ENCODE measurements at regions not wholly inside any gene's neighbourhood (a gene's known extent, or its start where the extent isn't known, plus 50 kb on each side); places are given as distances from the start of the nearest gene placed in this dataset.

GRCh38 chrX:13923845-13924244 is 105.8 kb downstream of the GEMIN8 start:
- no peak overlapping the region for H2BK15ac ChIP-seq (ENCODE audit: low read depth, poor library complexity, severe bottlenecking)
- H3K4me3 ChIP-seq (ENCODE audit: insufficient read depth in 1 of 2, low read depth in 1 of 2, low read length in 2 of 2), result no peak overlapping the region

DNA sequence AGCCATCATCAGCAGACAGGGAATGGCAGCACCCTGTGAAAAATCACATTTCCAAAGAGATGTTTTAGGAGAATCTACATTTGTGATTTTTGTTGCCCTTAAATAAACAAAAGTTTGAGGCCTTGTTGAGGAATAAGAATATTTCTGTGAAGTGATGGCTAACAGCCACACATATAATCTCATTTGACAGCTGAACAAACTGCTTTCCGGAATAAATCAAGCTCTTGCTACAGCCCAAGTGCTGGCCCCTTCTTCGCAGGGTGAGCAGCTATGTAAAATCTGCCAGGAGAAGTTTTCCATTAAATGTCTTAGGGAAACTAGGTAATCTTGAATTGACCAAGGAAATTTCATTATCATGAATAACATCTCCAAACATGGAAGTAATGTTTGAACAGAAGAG is 106.4 kb upstream of the GPM6B start:
- no peaks in the 10 kb centered on the region for H3K9me3 ChIP-seq (ENCODE audit: control insufficient read depth, low read length)
- no CpG with 5 or more reads among the region's 2 CpGs for WGBS

More at GRCh38 chrX:13923845-13924244, 105.8 kb downstream of the GEMIN8 start:
- no peak overlapping the region for H3K9ac ChIP-seq (ENCODE audit: low read length)
- H3K4me1 ChIP-seq (ENCODE audit: control insufficient read depth, insufficient read depth, low read depth, low read length), result no peaks in the 10 kb centered on the region
- H3K27ac ChIP-seq (ENCODE audit: low read length, poor library complexity, severe bottlenecking), result no peak overlapping the region
- H3K4ac ChIP-seq (ENCODE audit: low read depth in 1 of 2, low read length in 2 of 2), result no peak overlapping the region
- peaks cover 0 to 34% of the 10 kb centered on the region in 2 experiments for H3K27me3 ChIP-seq (ENCODE audit: control insufficient read depth in 1 of 2, insufficient read depth in 1 of 2, low read length in 2 of 2)
- DNase-seq, result no peak
- no peak overlapping the region for H4K8ac ChIP-seq (ENCODE audit: low read length)
- no peak overlapping the region for H2AFZ ChIP-seq (ENCODE audit: low read depth, low read length)
- H3K9me3 ChIP-seq (ENCODE audit: control insufficient read depth, low read length), result no peaks in the 10 kb centered on the region
- H3K23ac ChIP-seq (ENCODE audit: low read length in 2 of 2), result no peak overlapping the region
- no peak overlapping the region for H3K4me2 ChIP-seq (ENCODE audit: low read length, poor library complexity, severe bottlenecking)
- no peak overlapping the region for H2AK5ac ChIP-seq (ENCODE audit: low read length, severe bottlenecking)
- no peak overlapping the region for H4K91ac ChIP-seq (ENCODE audit: low read length)
- no peak overlapping the region for H2BK120ac ChIP-seq (ENCODE audit: low read depth, low read length)
- H3K79me1 ChIP-seq (replicated peaks; ENCODE audit: low read length, poor library complexity, severe bottlenecking), result no peaks in the 10 kb centered on the region
- no peak overlapping the region for H2BK12ac ChIP-seq (ENCODE audit: low read length in 2 of 2)
- WGBS, result 84% methylated on average over 4 of the region's 5 CpGs
- no peak overlapping the region for H3K14ac ChIP-seq (ENCODE audit: low read length in 2 of 2)
- H3K18ac ChIP-seq (ENCODE audit: low read depth in 1 of 2, low read length in 2 of 2), result no peak overlapping the region
- no peaks in the 10 kb centered on the region for H3K36me3 ChIP-seq (ENCODE audit: control insufficient read depth in 1 of 2, insufficient read depth in 2 of 2, low read depth in 1 of 2, low read length in 2 of 2)
- no peak overlapping the region for H2BK5ac ChIP-seq (ENCODE audit: low read depth, low read length, poor library complexity, severe bottlenecking)

DNA sequence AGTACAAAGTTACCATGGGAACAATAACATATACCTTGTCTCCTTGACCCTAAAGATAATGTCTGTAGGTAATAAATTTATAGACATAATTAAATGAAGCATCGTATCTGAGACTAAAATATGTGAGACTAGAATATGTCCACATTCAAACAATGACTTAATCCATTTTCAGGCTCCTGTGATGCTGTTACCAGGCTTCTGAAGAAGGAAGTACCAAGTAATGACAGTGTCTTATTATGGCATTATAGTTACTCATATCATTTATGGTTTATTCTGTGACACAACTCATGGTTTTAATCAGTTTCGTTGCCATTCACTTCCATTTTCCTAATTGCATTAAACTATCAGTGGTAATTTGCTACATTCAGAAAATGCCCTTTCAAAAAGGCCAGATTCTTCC is 100.6 kb upstream of the GPM6B start:
- H3K36me3 ChIP-seq (ENCODE audit: control insufficient read depth in 1 of 2, insufficient read depth in 2 of 2, low read depth in 1 of 2, low read length in 2 of 2), result no peaks in the 10 kb centered on the region
- no peak overlapping the region for H3K4me3 ChIP-seq (ENCODE audit: insufficient read depth in 1 of 2, low read depth in 1 of 2, low read length in 2 of 2)
- H3K79me1 ChIP-seq (replicated peaks; ENCODE audit: low read length, poor library complexity, severe bottlenecking), result no peaks in the 10 kb centered on the region
- H3K14ac ChIP-seq (ENCODE audit: low read length in 2 of 2), result no peak overlapping the region
- DNase-seq, result no peak
- no peak overlapping the region for H4K8ac ChIP-seq (ENCODE audit: low read length)
- no peak overlapping the region for H3K27ac ChIP-seq (ENCODE audit: low read length, poor library complexity, severe bottlenecking)
- H2AFZ ChIP-seq (ENCODE audit: low read depth, low read length), result no peak overlapping the region
- H2BK15ac ChIP-seq (ENCODE audit: low read depth, poor library complexity, severe bottlenecking), result no peak overlapping the region
- H2BK5ac ChIP-seq (ENCODE audit: low read depth, low read length, poor library complexity, severe bottlenecking), result no peak overlapping the region
- H2BK120ac ChIP-seq (ENCODE audit: low read depth, low read length), result no peak overlapping the region
- H3K4me1 ChIP-seq (ENCODE audit: control insufficient read depth, insufficient read depth, low read depth, low read length), result no peaks in the 10 kb centered on the region
- H3K4me2 ChIP-seq (ENCODE audit: low read length, poor library complexity, severe bottlenecking), result no peak overlapping the region
- H4K91ac ChIP-seq (ENCODE audit: low read length), result no peak overlapping the region
- no peak overlapping the region for H3K9ac ChIP-seq (ENCODE audit: low read length)
- H2AK5ac ChIP-seq (ENCODE audit: low read length, severe bottlenecking), result no peak overlapping the region
- no peak overlapping the region for H3K18ac ChIP-seq (ENCODE audit: low read depth in 1 of 2, low read length in 2 of 2)
- no peaks in the 10 kb centered on the region for H3K9me3 ChIP-seq (ENCODE audit: control insufficient read depth, low read length)
- peaks cover 0 to 26% of the 10 kb centered on the region in 2 experiments for H3K27me3 ChIP-seq (ENCODE audit: control insufficient read depth in 1 of 2, insufficient read depth in 1 of 2, low read length in 2 of 2)
- no peak overlapping the region for H3K23ac ChIP-seq (ENCODE audit: low read length in 2 of 2)
- H2BK12ac ChIP-seq (ENCODE audit: low read length in 2 of 2), result no peak overlapping the region
- H3K4ac ChIP-seq (ENCODE audit: low read depth in 1 of 2, low read length in 2 of 2), result no peak overlapping the region
- 91% methylated on average over 1 of the region's 2 CpGs for WGBS

More for the DNA sequence above, 106.4 kb upstream of the GPM6B start:
- H2AFZ ChIP-seq (ENCODE audit: low read depth, low read length), result no peak overlapping the region
- H4K91ac ChIP-seq (ENCODE audit: low read length), result no peak overlapping the region
- H2BK120ac ChIP-seq (ENCODE audit: low read depth, low read length), result no peak overlapping the region
- H3K9ac ChIP-seq (ENCODE audit: low read length), result no peak overlapping the region
- peaks cover 0 to 36% of the 10 kb centered on the region in 2 experiments for H3K27me3 ChIP-seq (ENCODE audit: control insufficient read depth in 1 of 2, insufficient read depth in 1 of 2, low read length in 2 of 2)
- no peak overlapping the region for H3K23ac ChIP-seq (ENCODE audit: low read length in 2 of 2)
- no peak overlapping the region for H4K8ac ChIP-seq (ENCODE audit: low read length)
- no peaks in the 10 kb centered on the region for H3K36me3 ChIP-seq (ENCODE audit: control insufficient read depth in 1 of 2, insufficient read depth in 2 of 2, low read depth in 1 of 2, low read length in 2 of 2)
- H3K18ac ChIP-seq (ENCODE audit: low read depth in 1 of 2, low read length in 2 of 2), result no peak overlapping the region
- no peak for DNase-seq
- H3K4ac ChIP-seq (ENCODE audit: low read depth in 1 of 2, low read length in 2 of 2), result no peak overlapping the region
- H3K27ac ChIP-seq (ENCODE audit: low read length, poor library complexity, severe bottlenecking), result no peak overlapping the region
- no peak overlapping the region for H3K14ac ChIP-seq (ENCODE audit: low read length in 2 of 2)
- no peak overlapping the region for H3K4me3 ChIP-seq (ENCODE audit: insufficient read depth in 1 of 2, low read depth in 1 of 2, low read length in 2 of 2)
- H2BK5ac ChIP-seq (ENCODE audit: low read depth, low read length, poor library complexity, severe bottlenecking), result no peak overlapping the region
- H2BK12ac ChIP-seq (ENCODE audit: low read length in 2 of 2), result no peak overlapping the region
- H2BK15ac ChIP-seq (ENCODE audit: low read depth, poor library complexity, severe bottlenecking), result no peak overlapping the region
- H3K4me2 ChIP-seq (ENCODE audit: low read length, poor library complexity, severe bottlenecking), result no peak overlapping the region
- H3K79me1 ChIP-seq (replicated peaks; ENCODE audit: low read length, poor library complexity, severe bottlenecking), result no peaks in the 10 kb centered on the region
- H3K4me1 ChIP-seq (ENCODE audit: control insufficient read depth, insufficient read depth, low read depth, low read length), result no peaks in the 10 kb centered on the region
- H2AK5ac ChIP-seq (ENCODE audit: low read length, severe bottlenecking), result no peak overlapping the region

GRCh38 chrX:13911586-13911985 is 94.7 kb upstream of the GPM6B start:
- Histone ChIP-seq H3K27me3 (ENCODE audit: control insufficient read depth in 1 of 2, insufficient read depth in 1 of 2, low read length in 2 of 2) (peaks cover 0 to 20% of the 10 kb centered on the region in 2 experiments), H3K36me3 (ENCODE audit: control insufficient read depth in 1 of 2, insufficient read depth in 2 of 2, low read depth in 1 of 2, low read length in 2 of 2) (no peaks in the 10 kb centered on the region), H2BK120ac (ENCODE audit: low read depth, low read length) (no peak overlapping the region), H3K23ac (ENCODE audit: low read length in 2 of 2) (no peak overlapping the region), H3K9ac (ENCODE audit: low read length) (no peak overlapping the region), H3K4me1 (ENCODE audit: control insufficient read depth, insufficient read depth, low read depth, low read length) (no peaks in the 10 kb centered on the region), H3K9me3 (ENCODE audit: control insufficient read depth, low read length) (no peaks in the 10 kb centered on the region), H2BK15ac (ENCODE audit: low read depth, poor library complexity, severe bottlenecking) (no peak overlapping the region), H4K8ac (ENCODE audit: low read length) (no peak overlapping the region), H3K18ac (ENCODE audit: low read depth in 1 of 2, low read length in 2 of 2) (no peak overlapping the region), H3K27ac (ENCODE audit: low read length, poor library complexity, severe bottlenecking) (no peak overlapping the region), H3K79me1 (replicated peaks; ENCODE audit: low read length, poor library complexity, severe bottlenecking) (no peaks in the 10 kb centered on the region), H3K4me3 (ENCODE audit: insufficient read depth in 1 of 2, low read depth in 1 of 2, low read length in 2 of 2) (no peak overlapping the region), H3K4me2 (ENCODE audit: low read length, poor library complexity, severe bottlenecking) (no peak overlapping the region), H2BK12ac (ENCODE audit: low read length in 2 of 2) (no peak overlapping the region), H4K91ac (ENCODE audit: low read length) (no peak overlapping the region), H2AFZ (ENCODE audit: low read depth, low read length) (no peak overlapping the region), H2BK5ac (ENCODE audit: low read depth, low read length, poor library complexity, severe bottlenecking) (no peak overlapping the region), H3K4ac (ENCODE audit: low read depth in 1 of 2, low read length in 2 of 2) (no peak overlapping the region), H3K14ac (ENCODE audit: low read length in 2 of 2) (no peak overlapping the region), H2AK5ac (ENCODE audit: low read length, severe bottlenecking) (no peak overlapping the region)
- 100% methylated on average over 1 of the region's 1 CpG for WGBS
- no peak for DNase-seq

Data from mesenchymal stem cell (in vitro differentiated cells and primary cell).